Stimulated activated naive CD8-positive, alpha-beta T cell treated with anti-CD3 and anti-CD28 coated beads, Interleukin-15, amount 100 ng/mL, for 72 hours (primary cell): ENCODE measurements at regions not wholly inside any gene's neighbourhood (a gene's known extent, or its start where the extent isn't known, plus 50 kb on each side); places are given as distances from the start of the nearest gene placed in this dataset.
A peak's percentile ranks its signal among the peaks of the same experiment; 100 is the strongest.

ENCODE experiments used
- ATAC-seq: fragments of 150-1000 bp; cut with Tn5 transposase; 2 replicates; pipeline ENCODE4 v1.10.0; 2021; ENCODE audit warnings: mild to moderate bottlenecking, moderate library complexity
- DNase-seq, 2 donors: peaks; one replicate each; pipeline ENCODE4 v3.0.0; 2021 to 2022
- H3K27ac Mint-ChIP-seq, 2 donors: one replicate each; pipeline ENCODE4 v1.8.0; 2022; ENCODE audit warnings: mild to moderate bottlenecking in 2 of 2, mixed read lengths in 2 of 2, moderate library complexity in 2 of 2
- H3K27me3 Mint-ChIP-seq: one replicate; pipeline ENCODE4 v1.8.0; 2022; ENCODE audit warnings: mixed read lengths
- H3K4me1 Mint-ChIP-seq: one replicate; pipeline ENCODE4 v1.8.0; 2022; ENCODE audit warnings: mild to moderate bottlenecking, mixed read lengths
- H3K4me3 Mint-ChIP-seq, 2 donors: one replicate each; pipeline ENCODE4 v1.8.0; 2022; ENCODE audit warnings: mild to moderate bottlenecking in 2 of 2, mixed read lengths in 2 of 2, moderate library complexity in 1 of 2
- H3K9me3 Mint-ChIP-seq, 2 donors: one replicate each; pipeline ENCODE4 v1.8.0; 2022; ENCODE audit warnings: mixed read lengths in 2 of 2

GRCh38 chr6:101195588-101195987 is 197.9 kb upstream of the GRIK2 start:
- ATAC-seq: no peak
- no peak for DNase-seq
- no peaks in the 10 kb centered on the region for H3K27me3 Mint-ChIP-seq
- no peak overlapping the region for H3K27ac Mint-ChIP-seq
- no peaks in the 10 kb centered on the region for H3K4me1 Mint-ChIP-seq
- H3K4me3 Mint-ChIP-seq: no peak overlapping the region
- peaks cover 5 to 6% of the 10 kb centered on the region in 2 donors for H3K9me3 Mint-ChIP-seq

GRCh38 chr6:101199441-101199840 is 194.1 kb upstream of the GRIK2 start:
- Mint-ChIP-seq H3K27me3 (no peaks in the 10 kb centered on the region), H3K9me3 (peaks cover 0 to 5% of the 10 kb centered on the region in 2 donors), H3K4me3 (no peak overlapping the region), H3K27ac (no peak overlapping the region), H3K4me1 (no peaks in the 10 kb centered on the region)
- ATAC-seq (no peak), DNase-seq (no peak)

- no peaks in the 10 kb centered on the region for H3K27me3 Mint-ChIP-seq
- ATAC-seq (no peak), DNase-seq (no peak)
- H3K4me3 Mint-ChIP-seq: no peak overlapping the region
- H3K27ac Mint-ChIP-seq: no peak overlapping the region
- H3K9me3 Mint-ChIP-seq: peaks cover 0 to 5% of the 10 kb centered on the region in 2 donors
- no peaks in the 10 kb centered on the region for H3K4me1 Mint-ChIP-seq
Measured at GRCh38 chr6:101202867-101203374, 190.6 kb upstream of the GRIK2 start.

- H3K4me3 Mint-ChIP-seq: no peak overlapping the region
- DNase-seq (no peak), ATAC-seq (no peak)
- H3K4me1 Mint-ChIP-seq: no peaks in the 10 kb centered on the region
- H3K27me3 Mint-ChIP-seq: no peaks in the 10 kb centered on the region
- peaks cover 0 to 5% of the 10 kb centered on the region in 2 donors for H3K9me3 Mint-ChIP-seq
- no peak overlapping the region for H3K27ac Mint-ChIP-seq
Measured at GRCh38 chr6:101203664-101204063, 189.8 kb upstream of the GRIK2 start.

GRCh38 chr6:101208152-101208551 is 185.4 kb upstream of the GRIK2 start:
- Mint-ChIP-seq H3K27ac (no peak overlapping the region), H3K9me3 (no peaks in the 10 kb centered on the region), H3K27me3 (no peaks in the 10 kb centered on the region), H3K4me3 (no peak overlapping the region), H3K4me1 (no peaks in the 10 kb centered on the region)
- no peak for ATAC-seq
- DNase-seq: no peak

DNA sequence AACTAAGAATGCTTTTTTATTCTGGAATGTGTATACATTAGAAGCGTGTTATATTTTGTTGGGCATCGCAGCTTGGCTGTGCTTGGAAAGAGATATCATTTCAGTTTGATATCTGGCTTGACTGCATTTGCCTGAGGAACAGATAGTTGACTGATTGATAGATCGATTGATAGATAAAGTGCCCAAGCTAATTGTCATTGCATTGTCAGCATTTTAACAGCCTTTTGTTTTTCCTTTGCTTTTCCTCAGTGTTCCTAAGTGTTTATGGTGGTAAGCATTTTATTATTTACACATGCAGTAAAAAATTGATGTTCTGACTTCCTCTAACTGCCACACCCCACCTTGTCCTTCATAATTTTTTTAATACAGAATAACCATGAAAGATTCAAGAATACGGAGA is 180.9 kb upstream of the GRIK2 start:
- H3K27me3 Mint-ChIP-seq: no peaks in the 10 kb centered on the region
- H3K27ac Mint-ChIP-seq: no peak overlapping the region
- no peaks in the 10 kb centered on the region for H3K4me1 Mint-ChIP-seq
- ATAC-seq: no peak
- no peak for DNase-seq
- H3K4me3 Mint-ChIP-seq: no peak overlapping the region
- no peaks in the 10 kb centered on the region for H3K9me3 Mint-ChIP-seq

DNA sequence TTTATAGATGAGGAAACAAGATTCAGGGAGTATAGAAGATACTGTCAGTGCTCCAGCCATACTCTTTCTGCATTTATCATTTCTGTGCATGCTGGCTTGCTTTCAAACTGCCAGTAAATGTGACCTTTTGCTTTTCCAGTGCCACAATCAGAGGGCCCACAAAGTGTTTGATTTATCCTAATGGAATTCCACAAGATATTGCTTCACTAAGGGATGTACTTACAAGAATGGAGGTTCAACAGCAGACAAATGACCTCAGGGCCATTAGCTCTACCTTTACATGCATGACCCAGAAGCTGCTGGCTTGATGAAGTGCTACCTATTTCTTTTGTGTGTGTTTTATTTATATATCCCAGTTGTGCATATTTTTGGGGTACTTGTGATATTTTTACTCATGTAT is 171.5 kb upstream of the GRIK2 start:
- ATAC-seq (no peak), DNase-seq (no peak)
- Mint-ChIP-seq H3K4me1 (no peaks in the 10 kb centered on the region), H3K9me3 (peaks cover 4 to 12% of the 10 kb centered on the region in 2 donors), H3K4me3 (no peak overlapping the region), H3K27ac (no peak overlapping the region), H3K27me3 (no peaks in the 10 kb centered on the region)

DNA sequence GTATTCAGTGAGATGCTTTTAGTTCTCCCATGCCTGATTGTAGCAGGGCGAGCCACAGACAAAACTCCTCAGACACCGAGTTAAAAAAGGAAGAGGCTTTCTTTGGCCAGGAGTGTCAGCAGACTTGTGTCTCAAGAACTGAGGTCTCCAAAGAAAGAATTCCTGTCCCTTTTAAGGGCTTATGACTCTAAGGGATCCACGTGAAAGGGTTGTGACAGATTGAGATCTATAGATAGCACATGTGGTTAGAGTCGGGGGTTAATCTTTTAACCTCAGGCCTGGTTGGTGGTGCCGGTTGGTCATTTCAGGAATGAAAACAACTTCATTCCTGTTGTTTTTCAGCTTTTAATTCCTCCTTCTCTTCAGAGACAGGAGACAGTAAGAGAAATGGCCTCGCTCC is 168.8 kb upstream of the GRIK2 start:
- Mint-ChIP-seq H3K27me3 (no peaks in the 10 kb centered on the region), H3K27ac (no peak overlapping the region), H3K4me3 (no peak overlapping the region), H3K9me3 (peaks cover 4 to 12% of the 10 kb centered on the region in 2 donors), H3K4me1 (no peaks in the 10 kb centered on the region)
- no peak for DNase-seq
- ATAC-seq: no peak

- no peaks in the 10 kb centered on the region for H3K27me3 Mint-ChIP-seq
- ATAC-seq: no peak
- DNase-seq: peak; percentile 8 to 25
- no peak overlapping the region for H3K4me3 Mint-ChIP-seq
- H3K27ac Mint-ChIP-seq: no peak overlapping the region
- H3K4me1 Mint-ChIP-seq: no peaks in the 10 kb centered on the region
- peaks cover 4 to 12% of the 10 kb centered on the region in 2 donors for H3K9me3 Mint-ChIP-seq
Measured at GRCh38 chr6:101226677-101227135, 166.8 kb upstream of the GRIK2 start.

DNA sequence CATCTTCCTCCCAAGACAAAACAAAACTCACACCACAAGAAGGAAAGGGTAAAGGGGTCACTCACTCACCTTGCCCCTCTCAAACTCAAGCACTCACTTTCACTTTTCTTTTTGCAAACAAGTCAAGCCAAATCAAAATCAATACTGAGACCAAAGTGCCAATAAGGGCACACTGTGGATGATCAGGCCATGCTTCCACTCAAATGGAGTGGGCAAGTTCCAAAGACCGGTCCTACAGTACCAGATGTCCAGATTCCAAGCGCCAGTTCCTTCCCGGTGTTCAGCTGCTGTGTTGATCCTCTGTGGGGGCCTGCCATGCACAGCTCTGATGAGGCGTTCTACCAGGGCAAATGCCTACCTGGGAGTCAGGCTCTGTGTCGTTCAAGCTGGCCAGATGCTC is 162.6 kb upstream of the GRIK2 start:
- Mint-ChIP-seq H3K9me3 (no peaks in the 10 kb centered on the region), H3K27ac (no peak overlapping the region), H3K4me3 (no peak overlapping the region), H3K27me3 (no peaks in the 10 kb centered on the region), H3K4me1 (no peaks in the 10 kb centered on the region)
- ATAC-seq: no peak
- DNase-seq: no peak

DNA sequence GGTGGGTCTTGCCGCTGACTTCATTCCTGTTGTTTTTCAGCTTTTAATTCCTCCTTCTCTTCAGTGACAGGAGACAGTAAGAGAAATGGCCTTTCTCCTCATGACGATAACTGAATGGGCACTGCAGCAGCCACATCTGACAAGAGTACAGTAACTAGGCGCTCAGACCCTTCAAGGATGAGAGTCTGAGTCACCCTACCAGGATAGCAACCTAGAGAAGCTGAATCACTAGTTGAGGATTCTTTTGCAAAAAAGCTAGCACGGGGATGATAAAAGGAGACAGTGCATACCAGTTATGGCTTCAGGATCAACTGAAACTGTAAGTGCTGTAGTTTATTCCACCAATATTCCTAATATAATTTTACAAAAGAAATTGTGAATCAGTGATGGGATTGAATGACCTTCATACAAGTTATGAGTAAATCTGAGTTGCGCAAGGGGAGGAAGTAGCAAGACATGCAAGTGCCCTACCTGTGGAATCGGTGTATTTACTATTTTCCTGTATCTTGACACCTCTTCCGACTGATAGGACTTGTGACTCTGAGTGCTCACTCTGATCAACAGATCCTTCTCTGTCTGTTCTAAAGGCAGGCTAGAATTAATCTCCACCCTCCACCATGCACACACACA is 161.8 kb upstream of the GRIK2 start:
- H3K4me1 Mint-ChIP-seq: no peaks in the 10 kb centered on the region
- H3K4me3 Mint-ChIP-seq: no peak overlapping the region
- DNase-seq: no peak
- no peaks in the 10 kb centered on the region for H3K27me3 Mint-ChIP-seq
- H3K27ac Mint-ChIP-seq: no peak overlapping the region
- no peaks in the 10 kb centered on the region for H3K9me3 Mint-ChIP-seq
- no peak for ATAC-seq

- no peak for DNase-seq
- no peak for ATAC-seq
- no peak overlapping the region for H3K27ac Mint-ChIP-seq
- no peaks in the 10 kb centered on the region for H3K27me3 Mint-ChIP-seq
- H3K4me1 Mint-ChIP-seq: no peaks in the 10 kb centered on the region
- no peaks in the 10 kb centered on the region for H3K9me3 Mint-ChIP-seq
- H3K4me3 Mint-ChIP-seq: no peak overlapping the region
Measured at GRCh38 chr6:101232961-101233360, 160.5 kb upstream of the GRIK2 start.

GRCh38 chr6:101236709-101237108 is 156.8 kb upstream of the GRIK2 start:
- no peak for ATAC-seq

DNA sequence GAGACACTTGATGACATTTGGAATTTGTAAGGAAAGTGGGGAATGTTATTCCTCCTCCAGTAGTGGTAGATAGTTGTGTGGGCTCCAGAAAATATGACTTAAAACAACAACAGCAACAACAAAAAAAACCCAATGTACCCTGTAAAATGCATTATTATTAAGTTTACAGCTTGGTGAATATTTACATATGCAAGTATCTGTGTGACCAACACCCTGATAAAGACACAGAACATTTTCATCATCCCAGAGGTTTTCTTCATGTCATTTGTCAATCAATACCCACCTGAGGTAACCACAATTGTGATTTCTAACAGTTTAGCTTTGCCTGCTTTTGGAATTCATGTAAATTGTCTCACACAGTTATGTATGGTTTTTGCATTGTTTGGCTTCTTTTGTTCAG is 152.1 kb upstream of the GRIK2 start:
- DNase-seq (no peak), ATAC-seq (no peak)
- Mint-ChIP-seq H3K4me3 (no peak overlapping the region), H3K27me3 (no peaks in the 10 kb centered on the region), H3K4me1 (no peaks in the 10 kb centered on the region), H3K9me3 (no peaks in the 10 kb centered on the region), H3K27ac (no peak overlapping the region)

More at GRCh38 chr6:101236709-101237108, 156.8 kb upstream of the GRIK2 start:
- no peak overlapping the region for H3K4me3 Mint-ChIP-seq
- no peaks in the 10 kb centered on the region for H3K9me3 Mint-ChIP-seq
- no peak for DNase-seq
- no peak overlapping the region for H3K27ac Mint-ChIP-seq
- no peaks in the 10 kb centered on the region for H3K4me1 Mint-ChIP-seq
- H3K27me3 Mint-ChIP-seq: no peaks in the 10 kb centered on the region

DNA sequence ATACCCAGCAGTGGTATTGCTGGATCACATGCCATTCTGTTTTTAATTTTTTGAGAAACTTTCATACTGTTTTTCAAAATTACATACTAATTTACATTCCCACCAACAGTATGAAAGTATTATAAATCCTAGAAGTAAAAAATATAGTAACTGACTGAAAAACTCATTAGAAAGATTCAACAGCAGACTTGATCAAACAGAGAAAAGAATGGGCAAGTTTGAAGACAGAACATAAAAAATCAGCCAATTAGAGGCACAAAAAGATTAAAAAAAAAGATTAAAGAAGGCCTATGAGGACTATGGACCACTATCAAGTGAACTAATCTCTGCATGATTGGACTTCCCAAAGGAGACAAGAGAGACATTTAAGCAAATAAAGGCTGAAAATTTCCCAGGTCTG is 144.0 kb upstream of the GRIK2 start:
- Mint-ChIP-seq H3K27me3 (no peaks in the 10 kb centered on the region), H3K9me3 (peaks cover 7 to 15% of the 10 kb centered on the region in 2 donors), H3K4me1 (no peaks in the 10 kb centered on the region), H3K4me3 (no peak overlapping the region), H3K27ac (no peak overlapping the region)
- DNase-seq (no peak), ATAC-seq (no peak)

DNA sequence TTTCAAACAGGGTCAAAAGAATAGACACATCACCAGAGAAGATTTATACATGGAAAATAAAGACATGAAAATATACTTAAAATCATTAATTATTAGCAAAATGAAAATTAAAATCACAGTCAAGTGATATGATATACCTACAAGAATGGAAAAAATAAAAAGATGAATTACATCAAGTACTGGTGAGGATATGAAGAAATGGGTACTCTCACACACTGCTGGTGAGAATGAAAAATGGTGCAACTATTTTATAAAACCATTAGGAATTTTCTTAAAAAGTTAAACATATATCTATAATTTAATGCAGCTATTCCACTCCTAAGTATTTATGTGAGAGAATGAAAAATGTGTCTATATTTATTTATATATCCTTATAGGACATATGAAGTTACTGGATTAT is 136.3 kb upstream of the GRIK2 start:
- DNase-seq (no peak), ATAC-seq (no peak)
- Mint-ChIP-seq H3K9me3 (peaks cover 11 to 13% of the 10 kb centered on the region in 2 donors), H3K27me3 (no peaks in the 10 kb centered on the region), H3K4me1 (no peaks in the 10 kb centered on the region), H3K4me3 (no peak overlapping the region), H3K27ac (no peak overlapping the region)

- DNase-seq (no peak), ATAC-seq (no peak)
- Mint-ChIP-seq H3K27ac (no peak overlapping the region), H3K4me3 (no peak overlapping the region), H3K27me3 (no peaks in the 10 kb centered on the region), H3K4me1 (no peaks in the 10 kb centered on the region), H3K9me3 (peaks cover 11% of the 10 kb centered on the region in 2 donors)
Measured at GRCh38 chr6:101259505-101259904, 134.0 kb upstream of the GRIK2 start.
